ENCODE measurements at regions not wholly inside any gene's neighbourhood (a gene's known extent, or its start where the extent isn't known, plus 50 kb on each side); places are given as distances from the start of the nearest gene placed in this dataset.

DNA sequence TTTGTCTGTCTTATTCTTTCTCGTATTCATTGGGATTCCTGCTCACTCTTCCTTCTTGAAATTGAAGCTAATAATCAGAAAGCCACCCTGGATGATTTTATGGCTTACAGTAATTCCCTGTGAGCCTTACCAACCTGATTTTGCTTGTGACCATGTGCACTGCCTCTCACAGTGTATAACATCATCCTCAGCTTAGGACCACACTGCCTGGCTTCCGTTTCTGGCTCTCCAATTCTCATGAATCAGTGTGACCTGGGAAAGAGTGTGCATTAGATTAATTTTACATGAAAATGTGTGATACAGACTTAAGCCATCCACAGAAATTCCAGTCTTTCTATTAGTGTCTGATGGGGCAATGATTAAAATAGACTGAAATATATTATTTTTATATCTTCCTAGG lies 126.8 kb upstream of the DMRT1 start (continued):
- TF ChIP-seq, protein P1, sequence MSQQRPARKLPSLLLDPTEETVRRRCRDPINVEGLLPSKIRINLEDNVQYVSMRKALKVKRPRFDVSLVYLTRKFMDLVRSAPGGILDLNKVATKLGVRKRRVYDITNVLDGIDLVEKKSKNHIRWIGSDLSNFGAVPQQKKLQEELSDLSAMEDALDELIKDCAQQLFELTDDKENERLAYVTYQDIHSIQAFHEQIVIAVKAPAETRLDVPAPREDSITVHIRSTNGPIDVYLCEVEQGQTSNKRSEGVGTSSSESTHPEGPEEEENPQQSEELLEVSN (IDR thresholded peaks at IDR 0.05): no peak
- TF ChIP-seq GABPA (IDR thresholded peaks at IDR 0.05; ENCODE audit: borderline replicate concordance, insufficient read depth, low read length): no peak
- TF ChIP-seq SP4 (IDR thresholded peaks at IDR 0.05; ENCODE audit: low read length): no peak
- TF ChIP-seq CREB1 (IDR thresholded peaks at IDR 0.05): no peak
- no peak for TF ChIP-seq BCL11A (IDR thresholded peaks at IDR 0.05; ENCODE audit: low read depth in 2 of 2, low read length in 2 of 2)
- no peak for TF ChIP-seq RFX5 (IDR thresholded peaks at IDR 0.05; ENCODE audit: borderline replicate concordance, low read depth, low read length)
- no peak for TF ChIP-seq RAD21 (IDR thresholded peaks at IDR 0.05 in 1 of 2, conservative IDR thresholded peaks at IDR 0.05 in 1 of 2; ENCODE audit: low read depth in 2 of 2, low read length in 2 of 2)

Measured in H1 (cell line).